Left renal pelvis (tissue), 4 donors: ENCODE measurements at regions not wholly inside any gene's neighbourhood (a gene's known extent, or its start where the extent isn't known, plus 50 kb on each side); places are given as distances from the start of the nearest gene placed in this dataset.

Experiments used
- DNase-seq, 4 donors: peaks; one replicate each; pipeline ENCODE4 v3.0.0-alpha.2; 2013; ENCODE audit warnings: low read depth in 4 of 4, low spot score in 3 of 4

DNA sequence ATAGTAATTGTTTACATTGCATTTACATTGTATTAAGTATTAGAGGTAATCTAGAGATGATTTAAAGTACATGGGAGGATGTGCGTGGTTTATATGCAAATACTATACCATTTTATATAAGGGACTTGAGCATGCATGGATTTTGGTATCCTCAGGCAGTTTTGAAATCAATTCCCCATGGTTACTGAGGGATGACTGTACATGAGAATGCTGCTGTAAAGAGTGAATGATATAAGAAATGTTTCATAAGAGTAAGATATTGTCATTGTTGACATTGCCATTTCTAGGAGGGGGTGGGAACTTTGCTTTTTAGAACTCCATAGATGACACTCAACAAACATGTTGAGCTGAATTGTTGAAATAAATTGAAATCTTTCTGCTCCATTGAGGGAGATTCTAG is 185.0 kb downstream of the SEMA6A start:
- no peak for DNase-seq

DNA sequence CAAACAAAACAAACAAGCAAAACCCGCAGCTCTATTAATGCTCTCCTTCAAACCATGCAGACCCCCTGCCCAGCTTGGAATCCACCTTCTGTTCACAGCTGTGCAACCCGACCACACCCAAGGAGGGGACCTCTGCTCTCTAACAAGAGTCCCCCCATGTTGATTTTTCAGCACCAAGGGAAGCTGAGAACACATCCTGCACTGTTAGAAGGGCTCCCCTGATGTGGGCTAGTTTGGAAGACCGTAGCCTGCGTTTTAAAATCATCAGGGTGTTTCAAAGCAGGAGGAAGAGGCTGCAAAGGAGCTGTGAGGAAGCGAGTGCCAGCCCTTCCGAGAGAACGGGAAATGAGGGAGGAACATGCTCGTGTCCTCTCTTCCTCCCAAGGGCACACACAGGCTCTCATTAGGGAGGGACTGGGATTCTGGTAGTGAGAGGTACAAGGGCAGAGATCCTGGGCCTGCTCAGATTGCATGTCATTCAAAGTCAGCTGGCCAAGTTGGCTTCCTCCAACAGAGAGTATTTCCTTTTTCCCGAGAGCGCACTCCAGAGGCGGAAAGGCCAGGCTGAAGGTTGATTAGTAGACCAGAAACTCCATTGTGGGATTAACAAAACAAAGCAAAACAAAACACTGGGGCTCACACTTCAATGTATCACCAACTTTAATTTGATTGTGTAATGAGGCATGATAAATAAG is 185.9 kb downstream of the SEMA6A start:
- DNase-seq = peak in 1 of 4 donors; percentile 32

DNA sequence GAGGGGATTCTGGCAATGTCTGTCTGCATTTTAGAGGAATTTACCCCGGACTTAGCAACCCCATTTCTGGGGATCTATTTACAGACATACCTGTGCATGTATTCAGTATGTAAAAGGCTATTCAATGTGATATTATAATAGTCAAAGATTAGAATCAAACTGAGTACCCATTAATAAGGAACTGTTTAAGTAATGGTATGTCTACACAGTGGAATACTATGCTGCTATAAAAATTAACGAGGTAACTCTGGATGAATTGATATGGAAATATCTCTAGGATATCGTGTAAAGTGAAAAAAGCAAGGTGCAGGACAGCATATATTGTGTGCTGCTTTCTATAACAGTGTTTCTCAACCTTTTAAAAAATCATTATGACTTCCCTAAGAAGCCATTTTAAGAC is 186.9 kb downstream of the SEMA6A start:
- DNase-seq = no peak

DNA sequence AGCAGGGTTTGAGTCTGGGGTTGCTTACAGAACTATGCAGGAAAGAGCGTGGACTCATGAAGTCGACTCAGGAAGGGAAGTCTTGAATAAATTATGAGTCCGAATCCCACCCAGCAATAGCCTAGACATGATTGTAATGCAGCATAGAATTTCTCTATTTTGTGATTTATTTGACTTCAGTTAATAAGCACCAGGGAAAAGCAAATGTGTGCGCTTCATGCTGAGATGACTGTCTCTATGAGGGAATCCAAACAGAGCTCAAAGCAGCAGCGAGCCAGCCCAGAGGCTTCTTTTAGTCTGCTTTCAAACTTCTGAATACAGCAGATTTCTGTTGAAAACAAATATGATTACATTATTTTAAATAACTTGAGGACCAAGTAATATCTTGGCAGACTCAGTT is 188.0 kb downstream of the SEMA6A start:
- DNase-seq = no peak

DNA sequence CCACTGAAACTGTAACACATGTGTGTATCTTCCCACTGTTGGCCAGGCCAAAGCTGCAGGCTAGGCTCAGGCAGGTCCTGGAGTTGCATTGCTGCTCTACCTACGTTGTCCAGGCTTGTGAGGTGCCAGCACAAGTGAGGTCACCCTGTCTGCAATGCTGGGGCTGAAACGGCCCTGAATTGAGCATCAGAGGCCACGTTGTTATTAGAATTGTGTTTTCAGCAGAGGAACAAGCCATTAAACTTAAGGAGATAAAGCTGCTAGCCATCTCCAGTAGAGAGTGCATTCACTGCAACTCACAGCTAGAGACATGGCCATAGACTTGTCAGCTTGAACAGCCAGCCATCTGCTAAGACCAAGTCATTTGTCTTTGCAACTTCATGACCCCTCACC is 191.8 kb downstream of the SEMA6A start:
- DNase-seq = no peak

DNA sequence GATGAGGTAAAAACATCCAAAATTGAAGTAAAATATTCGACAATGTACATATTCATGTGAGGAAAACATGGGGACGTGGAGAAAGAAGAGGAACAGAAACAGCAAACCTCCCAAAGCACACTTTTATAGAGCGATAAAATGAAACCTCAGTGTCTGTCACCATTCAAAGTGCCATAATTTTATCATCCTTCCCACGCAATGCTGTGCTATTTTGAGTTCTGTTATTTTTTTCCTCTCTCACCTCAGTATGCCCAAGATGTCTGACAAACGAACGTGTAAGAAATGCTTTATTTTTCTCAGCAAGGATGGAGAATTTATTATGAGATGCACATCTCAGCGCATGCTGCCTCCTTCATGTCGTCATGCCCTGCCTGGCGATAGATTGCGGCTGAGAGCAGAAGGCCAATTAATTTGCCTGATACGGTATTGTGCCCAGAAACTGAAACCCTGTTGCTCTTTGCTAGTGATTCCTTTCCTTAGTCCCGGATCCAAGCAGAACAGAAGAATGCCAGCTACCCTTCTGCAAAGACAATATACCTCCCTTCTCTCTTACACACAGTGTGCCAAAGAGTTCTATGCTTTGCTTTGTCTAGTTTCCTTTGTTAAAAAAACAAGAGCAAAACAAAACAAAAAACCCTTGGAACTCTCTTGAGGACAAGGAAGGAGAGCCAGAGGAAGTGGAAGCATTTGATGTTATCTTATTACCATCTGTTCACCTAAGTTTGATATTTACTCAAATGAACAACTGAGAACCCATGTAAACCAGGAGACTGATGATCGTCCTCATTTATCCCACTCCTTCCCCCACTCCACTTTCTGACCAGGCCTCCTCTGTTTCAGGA is 192.4 kb downstream of the SEMA6A start:
- DNase-seq = no peak

DNA sequence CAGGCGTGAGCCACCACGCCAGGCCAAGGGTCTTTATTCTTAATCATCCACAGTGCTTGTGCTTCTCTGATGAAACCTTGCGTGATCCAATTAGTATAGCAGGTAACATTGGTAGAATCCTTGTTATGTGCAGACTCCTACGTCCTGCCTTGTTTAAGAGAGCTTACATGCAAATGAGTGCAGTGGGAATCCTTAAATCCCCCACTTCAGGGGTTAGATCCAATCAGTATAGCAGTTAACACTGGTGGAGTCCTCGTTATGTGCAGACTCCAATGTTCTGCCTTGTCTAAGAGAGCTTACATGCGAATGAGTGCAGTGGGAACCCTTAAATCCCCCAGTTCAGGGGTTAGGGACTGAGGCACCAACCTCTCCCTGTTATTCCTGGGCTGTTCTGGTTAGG is 193.4 kb downstream of the SEMA6A start:
- DNase-seq = no peak

DNA sequence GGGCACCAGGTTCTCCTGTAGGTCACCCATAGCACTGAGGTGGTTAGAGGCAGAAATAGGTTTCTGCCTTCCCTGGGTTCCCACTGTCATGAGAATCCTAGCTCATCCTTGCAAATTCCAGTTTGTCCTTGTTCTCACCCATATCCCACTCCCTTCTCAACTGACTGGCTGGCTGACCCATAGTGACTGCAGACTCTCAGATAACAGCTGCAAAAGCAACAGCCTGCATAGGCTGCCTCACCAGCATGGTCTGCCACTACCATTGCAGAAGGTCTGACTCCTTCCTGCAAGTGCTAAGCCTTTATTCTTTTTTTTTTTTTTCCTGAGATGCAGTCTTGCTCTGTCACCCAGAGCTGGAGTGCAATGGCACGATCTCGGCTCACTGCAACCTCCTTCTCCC is 194.0 kb downstream of the SEMA6A start:
- DNase-seq = no peak

DNA sequence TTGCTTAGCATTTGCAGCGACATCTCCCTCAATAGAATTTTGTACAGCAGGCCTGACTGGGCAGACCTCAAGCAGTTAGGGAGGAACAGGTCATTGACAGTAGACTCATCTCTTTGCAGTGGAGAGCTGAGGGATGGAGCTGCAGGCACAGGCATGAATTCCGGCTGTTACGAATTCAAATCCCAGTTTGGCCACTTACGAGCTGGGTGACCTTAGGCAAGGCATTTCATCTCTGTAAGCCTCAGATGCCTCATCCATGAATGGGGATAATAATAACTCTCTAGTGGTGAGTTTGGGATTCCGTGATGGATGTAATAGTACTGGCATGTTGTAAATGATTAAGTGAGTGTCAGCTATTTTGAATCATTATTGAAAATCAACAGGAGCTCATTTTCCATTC is 195.3 kb downstream of the SEMA6A start:
- no peak for DNase-seq

DNA sequence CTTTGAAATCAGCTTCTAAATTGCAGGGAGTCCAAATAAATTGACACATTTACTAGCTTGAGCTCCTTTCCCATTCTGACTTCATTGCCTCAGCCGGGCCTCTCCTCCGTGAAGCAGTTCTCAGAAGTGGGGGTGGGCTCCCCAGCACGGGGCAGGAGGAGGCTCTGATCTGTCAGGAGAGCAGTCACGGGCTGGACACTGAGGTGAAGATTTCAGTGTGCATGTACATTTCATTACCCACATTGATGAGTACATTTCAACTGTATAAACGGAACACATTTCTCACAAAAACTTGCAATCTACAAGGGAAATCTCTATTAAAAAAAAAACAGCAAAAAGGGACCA is 195.9 kb downstream of the SEMA6A start:
- DNase-seq = no peak

DNA sequence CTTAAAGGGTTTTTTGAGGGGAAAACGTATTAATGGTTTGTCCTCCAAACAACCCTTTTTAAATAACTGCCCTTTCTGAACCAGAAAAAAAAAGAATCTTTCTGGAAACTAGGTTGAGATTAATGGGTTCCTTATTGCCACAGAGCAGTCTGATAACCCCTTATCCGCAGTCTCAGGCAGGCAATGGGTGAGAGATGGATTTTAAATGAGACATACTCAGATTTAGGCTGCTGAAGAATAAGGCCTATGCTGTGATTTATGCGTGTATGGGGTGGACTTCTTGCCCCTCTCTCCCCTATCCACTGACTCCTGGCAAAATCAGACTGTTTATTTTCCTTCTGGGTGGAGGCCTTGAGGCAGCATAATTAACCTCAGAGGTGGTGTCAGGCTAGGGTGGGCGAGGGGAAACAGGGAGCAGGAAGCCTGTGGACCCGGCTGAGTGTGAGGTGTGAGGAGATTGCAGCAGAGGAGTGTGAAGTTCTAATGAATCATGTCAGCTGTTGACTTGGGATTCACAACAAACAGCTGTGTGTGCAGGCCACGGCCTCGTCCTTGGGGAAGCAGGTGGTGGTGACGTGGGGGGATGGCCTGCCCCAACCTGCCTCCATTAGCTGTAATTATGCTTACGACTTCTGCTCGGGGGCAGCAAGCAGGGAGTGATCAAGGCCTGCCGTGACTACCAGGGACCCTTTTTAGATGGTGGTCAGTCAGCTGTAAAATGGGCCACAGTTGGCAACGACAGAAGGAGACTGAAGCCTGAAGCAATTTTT is 196.4 kb downstream of the SEMA6A start:
- no peak for DNase-seq

DNA sequence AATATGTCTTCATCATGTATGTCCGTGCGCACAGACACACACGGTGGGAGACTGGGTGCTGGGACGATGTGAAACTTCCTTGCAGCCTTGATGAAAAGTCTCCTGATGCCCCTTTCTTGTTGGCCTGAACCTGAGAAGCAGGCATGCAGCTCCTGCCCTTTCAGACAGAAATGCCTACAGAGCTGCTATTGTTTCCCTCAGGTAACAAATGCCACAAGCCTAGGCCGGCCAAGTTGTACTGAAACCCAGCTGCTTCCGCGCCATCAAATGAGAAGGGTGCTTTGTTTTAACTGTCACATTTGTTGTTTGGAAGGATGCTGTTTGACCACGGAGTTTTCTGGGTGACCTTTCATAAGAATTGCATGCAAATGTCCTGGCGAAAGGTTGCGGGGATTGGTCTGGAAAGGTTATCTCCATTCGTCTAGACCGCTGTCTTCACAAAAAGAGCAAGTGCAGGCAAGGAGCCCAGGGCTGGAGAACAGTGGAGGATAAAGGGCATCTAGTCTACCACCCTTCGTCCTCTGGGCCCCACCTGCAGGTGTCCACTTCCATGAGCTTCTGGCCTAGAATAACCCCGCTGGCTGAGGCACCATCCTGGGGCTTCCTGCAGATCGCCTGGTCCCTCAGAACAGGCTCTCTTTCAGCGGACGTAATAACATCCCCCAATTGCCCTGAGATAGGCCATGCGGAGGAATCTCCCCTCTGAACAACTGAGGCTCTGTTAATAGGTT is 197.2 kb downstream of the SEMA6A start:
- no peak for DNase-seq

DNA sequence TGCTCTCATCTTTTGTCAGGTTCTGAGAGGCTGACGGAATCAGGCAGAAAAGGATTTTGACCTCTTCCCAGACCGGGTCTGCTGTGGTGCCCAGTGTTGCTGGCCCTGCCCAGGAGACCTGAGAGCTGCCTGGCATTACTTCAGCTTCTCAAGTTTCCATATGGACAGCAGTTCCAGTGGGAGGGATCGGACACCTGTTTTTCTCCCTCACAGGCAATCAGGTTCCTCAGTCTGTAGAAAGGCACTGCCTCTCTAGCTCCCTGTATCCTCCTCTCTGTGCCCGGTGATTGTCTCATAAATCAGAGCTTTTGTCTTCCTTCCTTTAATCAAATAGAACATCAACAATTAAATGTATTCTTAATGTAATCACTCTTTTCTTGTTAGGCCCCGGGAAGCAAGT is 198.7 kb downstream of the SEMA6A start:
- no peak for DNase-seq

DNA sequence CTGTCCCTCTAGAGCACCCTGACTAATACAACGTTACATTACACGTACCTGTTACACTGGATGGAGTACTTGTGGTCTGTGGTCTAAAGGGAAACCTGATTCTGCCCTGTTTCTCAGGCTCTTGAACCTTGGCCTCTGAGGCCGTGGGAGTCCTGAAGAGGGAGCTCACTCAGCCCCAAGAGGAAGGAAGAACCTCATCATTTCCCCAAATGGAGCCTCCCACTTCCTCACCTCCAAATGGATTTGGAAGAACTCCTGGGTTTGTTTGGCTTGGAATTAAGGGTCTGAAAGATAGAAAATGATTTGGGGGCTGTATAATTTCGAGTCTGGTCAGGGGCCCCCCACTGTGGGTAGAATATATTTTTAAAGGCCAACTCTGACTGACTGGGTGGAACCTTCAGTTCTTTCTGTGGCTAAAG is 200.2 kb downstream of the SEMA6A start:
- no peak for DNase-seq

DNA sequence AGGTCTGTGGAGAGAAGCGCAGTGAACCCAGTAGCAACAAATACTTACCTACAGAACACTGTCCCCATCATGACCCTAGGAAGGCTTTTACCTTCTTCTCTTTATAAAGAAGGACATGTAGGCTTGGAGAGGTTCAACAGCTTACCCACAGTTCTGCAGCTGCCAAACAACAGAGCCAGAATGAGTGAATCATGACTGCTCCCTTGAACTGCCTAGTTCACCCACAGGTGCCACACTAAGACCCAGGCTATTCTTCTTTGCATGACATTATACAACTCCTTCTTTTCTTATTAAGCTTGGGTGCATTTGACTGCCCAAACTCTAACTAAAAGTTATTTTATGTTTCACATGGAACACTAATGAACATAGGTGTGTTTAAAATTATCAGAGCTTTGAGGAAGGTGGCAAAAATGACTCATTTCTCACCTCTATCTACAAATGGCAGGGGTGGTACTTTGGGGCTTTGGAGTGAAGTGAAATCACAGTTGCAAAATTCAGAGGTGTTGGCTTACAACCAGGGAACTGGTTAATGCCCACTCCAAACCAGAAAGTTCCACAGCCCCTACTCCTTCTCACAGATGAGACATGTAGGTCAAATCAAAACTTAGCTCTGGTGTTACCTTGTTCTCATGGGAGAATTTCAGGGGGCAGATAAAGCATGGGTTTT is 201.6 kb downstream of the SEMA6A start:
- DNase-seq = no peak

DNA sequence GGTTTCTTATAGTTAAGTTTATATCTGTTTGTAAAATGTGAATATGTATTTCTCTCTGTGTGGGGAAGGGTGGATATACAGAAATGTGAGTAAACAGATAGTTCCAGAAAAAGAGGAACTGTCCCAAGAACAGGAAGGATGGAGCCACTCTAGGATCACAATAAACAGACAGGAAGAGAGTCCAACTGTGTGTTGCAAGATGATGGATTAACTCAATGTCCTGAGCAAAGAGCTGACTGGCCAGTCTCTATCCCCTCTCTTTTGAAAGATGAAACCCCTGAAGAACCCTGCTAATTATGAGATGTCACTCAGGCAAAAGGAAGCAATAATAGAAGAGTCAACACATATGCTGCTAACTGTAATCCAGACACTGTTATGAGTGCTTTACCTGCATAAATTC is 202.7 kb downstream of the SEMA6A start:
- no peak for DNase-seq

DNA sequence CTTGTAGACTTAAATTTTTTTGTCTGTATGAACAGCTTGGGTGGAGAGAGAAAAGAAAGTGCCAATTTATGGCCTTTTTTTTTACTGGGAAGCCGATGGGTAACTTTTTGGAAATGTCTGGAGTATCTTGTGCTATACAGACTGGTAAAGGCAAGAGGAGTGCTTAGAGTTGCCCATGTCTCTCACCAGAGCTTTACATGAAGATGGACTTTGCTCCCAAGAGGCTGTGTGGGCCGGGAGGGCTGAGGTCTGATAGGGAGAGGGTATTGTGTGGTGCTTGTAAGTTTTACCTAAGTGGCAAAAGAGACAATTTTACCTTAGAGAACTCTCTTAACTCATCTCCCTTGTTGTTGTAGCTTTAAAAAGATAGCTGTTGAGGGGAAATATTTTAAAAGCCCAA is 203.2 kb downstream of the SEMA6A start:
- DNase-seq = no peak

DNA sequence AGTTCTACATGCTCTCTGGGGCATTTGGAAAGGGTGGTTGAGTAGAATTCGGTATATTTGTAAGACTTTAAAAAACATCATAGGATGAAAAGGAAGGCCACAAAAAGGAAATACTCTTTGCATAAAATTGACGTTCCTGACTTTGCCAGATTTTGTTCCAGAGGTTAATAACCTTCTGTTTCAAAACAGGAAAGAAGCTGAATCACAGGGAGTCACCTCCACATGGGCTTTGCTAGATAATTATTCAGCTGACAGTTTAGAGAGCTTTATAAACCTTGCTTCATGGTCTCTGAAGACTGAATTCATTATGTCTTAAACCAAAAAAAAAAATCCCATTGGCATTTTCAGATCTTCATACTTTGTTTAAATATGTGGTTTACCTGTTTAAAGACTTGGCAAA is 203.7 kb downstream of the SEMA6A start:
- DNase-seq = no peak

DNA sequence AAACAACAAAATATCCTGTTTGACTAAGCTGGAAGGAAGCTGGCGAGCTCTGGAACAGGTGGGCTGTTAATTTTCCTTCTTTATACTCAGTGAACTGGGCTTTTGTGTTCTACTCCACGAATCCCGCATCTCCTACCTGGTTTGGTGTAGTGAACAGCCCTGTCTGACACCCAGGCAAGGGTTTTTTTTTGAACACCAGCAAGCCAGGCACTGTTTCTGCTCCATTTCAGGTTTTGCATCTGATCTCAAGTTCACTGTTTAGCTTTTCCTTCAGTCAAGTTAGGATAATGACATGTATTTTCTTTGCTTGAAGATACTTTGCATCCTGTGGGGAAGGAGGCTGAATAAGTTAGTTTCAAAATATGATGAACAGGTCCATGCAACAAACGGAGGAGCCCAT is 204.5 kb downstream of the SEMA6A start:
- DNase-seq = no peak

DNA sequence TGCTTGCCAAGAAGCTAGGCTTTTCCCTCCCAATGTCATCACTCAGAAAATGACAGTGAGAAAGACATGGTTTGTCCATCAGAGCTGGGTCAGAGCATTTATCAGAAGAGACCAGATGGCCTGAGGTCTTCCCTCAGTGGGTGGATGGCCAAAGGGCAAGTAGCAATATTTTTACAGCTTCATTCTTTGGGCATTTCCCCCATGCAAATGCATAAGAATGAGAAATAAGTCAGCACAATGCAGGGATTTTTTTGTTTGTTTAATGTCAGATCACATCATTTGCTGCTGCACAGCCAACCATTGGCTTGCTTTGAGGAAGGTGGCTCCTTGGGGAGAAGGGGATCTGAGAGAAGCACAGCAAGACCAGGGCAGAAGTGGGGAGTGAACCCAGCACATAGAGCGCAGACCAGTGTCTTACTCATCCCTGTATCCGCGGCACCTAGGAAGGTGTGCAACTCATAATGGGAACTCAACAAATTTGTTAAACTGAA is 209.6 kb downstream of the SEMA6A start:
- DNase-seq = no peak
